ENCODE measurements at regions not wholly inside any gene's neighbourhood (a gene's known extent, or its start where the extent isn't known, plus 50 kb on each side); places are given as distances from the start of the nearest gene placed in this dataset.

DNA sequence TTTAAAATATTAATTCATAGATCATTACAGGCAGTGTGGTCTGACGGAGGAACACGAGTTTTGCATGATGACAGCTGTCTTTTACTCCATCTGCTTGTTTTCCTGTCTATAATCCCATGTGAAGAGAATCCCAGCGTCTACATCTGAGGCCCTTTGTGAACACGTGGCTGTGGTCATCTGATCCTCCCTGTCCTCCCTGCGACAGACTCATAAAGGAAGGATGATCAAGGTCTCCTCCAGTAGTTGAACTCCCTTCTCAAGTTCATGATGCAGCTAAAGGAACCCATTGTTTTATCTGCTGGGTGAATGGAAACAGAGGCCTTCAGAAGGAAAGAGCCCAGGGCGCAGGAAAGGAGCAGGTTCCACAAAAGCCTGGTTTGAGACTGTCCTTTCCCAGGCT lies 435.8 kb upstream of the JARID2 start:
- DNase-seq (ENCODE audit: low spot score): no peak

DNA sequence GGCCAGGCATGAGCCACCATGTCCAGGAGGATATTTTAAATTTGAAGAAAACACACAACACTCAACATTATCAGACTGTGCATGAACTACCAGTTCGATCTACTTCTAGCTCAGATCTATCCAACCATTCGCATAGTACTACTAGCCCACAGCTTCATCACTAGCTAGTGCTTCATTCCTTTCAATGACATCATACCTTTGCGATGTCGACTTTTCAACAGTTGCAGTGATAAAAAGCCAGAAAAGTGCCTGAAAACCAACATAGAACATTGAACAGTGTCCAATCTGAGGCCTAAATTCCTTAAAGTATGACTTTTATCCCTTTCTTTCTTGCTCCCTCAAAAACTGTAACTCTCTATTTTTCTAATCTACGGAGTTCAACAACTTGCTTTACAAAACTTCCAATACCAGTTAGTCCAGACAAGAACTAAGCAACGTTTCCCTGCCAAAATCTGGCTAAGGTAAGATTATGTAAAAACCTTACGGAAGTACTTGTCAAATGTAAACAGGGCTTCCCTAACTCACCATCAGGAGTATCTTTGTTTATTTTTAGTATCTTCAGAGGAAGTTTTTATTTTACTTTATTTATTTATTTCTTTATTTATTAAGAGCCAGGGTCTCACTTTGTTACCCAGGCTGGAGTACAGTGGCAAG lies 434.0 kb upstream of the JARID2 start:
- peak; percentile 32 for DNase-seq (ENCODE audit: low spot score)

DNA sequence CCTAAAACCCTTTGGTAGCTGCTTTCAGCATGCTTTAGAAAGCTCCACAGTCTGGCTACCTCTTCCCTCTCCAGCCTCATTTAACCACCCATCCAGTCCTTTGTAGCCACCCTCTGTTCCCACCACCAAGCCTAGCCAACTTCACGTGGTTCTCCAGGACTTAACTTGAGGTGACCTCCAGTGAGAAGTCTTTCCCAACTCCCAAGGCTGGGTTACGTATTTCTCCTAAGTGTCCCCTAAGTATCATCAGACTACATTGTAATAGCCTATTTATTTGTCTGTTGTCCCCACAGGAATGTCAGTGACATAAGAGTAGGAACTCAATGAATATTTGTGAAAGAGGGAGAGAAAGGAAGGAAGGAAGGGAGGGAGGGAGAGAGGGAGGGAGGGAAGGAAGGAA lies 431.9 kb upstream of the JARID2 start:
- DNase-seq (ENCODE audit: low spot score): no peak

- DNase-seq (ENCODE audit: low spot score): no peak
Measured at GRCh38 chr6:14816116-14816859, 429.6 kb upstream of the JARID2 start.

- no peak for DNase-seq (ENCODE audit: low spot score)
Measured at GRCh38 chr6:14817074-14817473, 428.8 kb upstream of the JARID2 start.

DNA sequence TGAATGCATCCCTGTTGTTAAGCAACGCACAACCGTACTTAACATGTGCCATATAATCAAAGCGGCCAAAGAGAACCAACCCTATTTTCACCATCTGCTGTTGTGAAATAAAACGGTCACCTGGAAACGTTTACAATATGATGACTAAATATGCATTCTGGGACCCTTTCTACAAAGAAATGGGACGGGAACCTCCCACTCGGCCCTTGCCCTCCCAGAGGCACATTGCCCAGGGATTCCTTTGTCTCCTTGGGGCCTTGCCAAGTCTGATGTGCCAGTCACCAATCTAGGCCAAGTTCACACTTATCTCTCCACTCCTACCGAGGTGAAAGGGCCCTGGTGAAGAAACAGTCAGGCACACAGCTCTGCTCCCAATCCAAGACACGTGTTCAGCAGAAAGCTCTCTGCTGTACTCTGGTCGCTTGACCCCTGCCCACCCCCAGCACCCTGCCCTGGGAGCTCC lies 427.4 kb upstream of the JARID2 start:
- DNase-seq (ENCODE audit: low spot score): no peak

GRCh38 chr6:14819001-14819400 lies 426.9 kb upstream of the JARID2 start:
- no peak for DNase-seq (ENCODE audit: low spot score)

- no peak for DNase-seq (ENCODE audit: low spot score)
Measured at GRCh38 chr6:14819840-14820420, 425.9 kb upstream of the JARID2 start.

DNA sequence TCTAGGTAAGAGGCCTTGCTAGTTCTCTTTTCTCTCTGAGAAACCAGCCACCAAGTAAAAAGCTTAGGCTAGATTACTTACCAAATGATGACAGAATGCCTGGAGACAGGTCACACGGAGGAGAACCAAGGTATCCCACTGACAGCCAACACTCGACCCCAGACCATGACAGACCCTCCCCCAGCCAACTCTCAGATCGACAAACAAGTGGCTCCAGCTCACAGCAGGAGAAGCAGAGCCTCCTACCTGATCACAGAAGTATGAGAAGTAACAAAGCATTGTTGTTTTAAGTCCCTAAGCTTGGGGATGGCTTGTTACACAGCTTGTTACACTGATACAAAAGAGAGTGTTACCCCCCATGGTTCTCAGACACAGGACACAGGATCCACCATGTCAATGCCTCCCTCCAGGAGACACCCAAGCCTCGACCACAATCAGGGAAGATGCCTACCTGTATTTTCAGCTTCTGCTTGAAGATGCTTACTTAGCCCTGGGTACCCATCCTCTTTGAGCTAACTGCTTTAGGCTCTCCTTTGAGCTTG lies 423.8 kb upstream of the JARID2 start:
- DNase-seq (ENCODE audit: low spot score): no peak

- no peak for DNase-seq (ENCODE audit: low spot score)
Measured at GRCh38 chr6:14822679-14823078, 423.2 kb upstream of the JARID2 start.

DNA sequence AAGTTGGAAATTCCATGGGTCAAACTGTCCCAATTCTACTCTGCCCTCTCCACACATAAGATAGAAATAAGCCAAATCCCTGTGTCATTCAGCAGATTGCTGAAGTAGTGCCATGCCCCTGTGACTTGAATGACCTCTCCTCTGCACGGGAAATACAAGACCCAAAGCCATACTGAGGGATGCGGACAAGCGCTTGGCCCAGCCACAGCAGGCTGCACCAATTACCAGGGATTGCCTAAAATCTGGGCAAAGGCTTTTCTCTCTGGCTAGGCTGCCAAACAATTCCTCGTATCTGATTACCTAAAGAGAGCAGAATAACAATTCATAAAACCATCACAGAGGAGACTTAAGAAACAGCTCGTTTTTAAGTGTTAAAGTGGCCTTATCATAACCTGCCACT lies 421.8 kb upstream of the JARID2 start:
- no peak for DNase-seq (ENCODE audit: low spot score)

- no peak for DNase-seq (ENCODE audit: low spot score)
Measured at GRCh38 chr6:14824484-14825275, 421.2 kb upstream of the JARID2 start.

- DNase-seq (ENCODE audit: low spot score): no peak
Measured at GRCh38 chr6:14826456-14826855, 419.4 kb upstream of the JARID2 start.

- no peak for DNase-seq (ENCODE audit: low spot score)
Measured at GRCh38 chr6:14827354-14827753, 418.5 kb upstream of the JARID2 start.

- DNase-seq (ENCODE audit: low spot score): no peak
Measured at GRCh38 chr6:14828201-14828611, 417.7 kb upstream of the JARID2 start.

- no peak for DNase-seq (ENCODE audit: low spot score)
Measured at GRCh38 chr6:14831070-14831469, 414.8 kb upstream of the JARID2 start.

- no peak for DNase-seq (ENCODE audit: low spot score)
Measured at GRCh38 chr6:14831937-14832336, 413.9 kb upstream of the JARID2 start.

DNA sequence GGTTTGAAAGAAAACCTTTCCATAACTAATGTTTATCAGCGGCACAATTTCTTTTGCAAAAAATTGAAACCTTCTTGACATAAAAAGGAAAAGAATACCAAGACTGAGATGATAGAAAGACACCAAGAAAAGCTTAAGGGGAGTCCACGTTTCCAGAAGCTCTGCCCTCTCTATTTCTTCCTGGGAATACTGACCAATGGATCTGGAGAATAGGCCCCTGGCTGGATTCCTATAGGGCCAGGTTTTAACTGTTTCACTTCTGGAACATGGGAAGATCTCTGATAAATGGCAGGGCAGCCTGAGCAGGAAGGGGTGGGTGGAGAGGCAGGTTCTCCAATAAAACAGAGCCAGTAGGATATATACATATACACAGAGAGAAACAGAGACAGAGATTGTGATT lies 413.4 kb upstream of the JARID2 start:
- DNase-seq (ENCODE audit: low spot score): no peak

GRCh38 chr6:14834851-14835530 lies 410.9 kb upstream of the JARID2 start:
- DNase-seq (ENCODE audit: low spot score): no peak

DNA sequence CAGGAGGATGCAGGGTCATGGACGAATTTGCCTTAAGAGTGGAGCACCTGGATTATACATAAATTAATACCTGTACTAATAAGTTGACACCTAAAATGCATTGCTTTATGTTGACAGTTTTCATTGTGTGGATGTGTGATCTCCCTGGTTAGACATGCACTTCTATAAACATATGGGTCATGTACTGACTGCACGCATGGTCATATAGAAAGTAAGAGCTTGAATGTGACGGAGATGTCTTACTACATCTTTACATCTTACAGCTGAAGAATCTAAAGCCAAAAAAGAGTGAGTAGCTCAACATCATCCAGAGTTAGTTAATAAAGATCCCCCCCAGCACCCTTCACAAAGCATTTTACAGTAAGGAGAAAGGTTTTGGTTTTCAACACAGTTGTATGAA lies 408.4 kb upstream of the JARID2 start:
- no peak for DNase-seq (ENCODE audit: low spot score)

DNA sequence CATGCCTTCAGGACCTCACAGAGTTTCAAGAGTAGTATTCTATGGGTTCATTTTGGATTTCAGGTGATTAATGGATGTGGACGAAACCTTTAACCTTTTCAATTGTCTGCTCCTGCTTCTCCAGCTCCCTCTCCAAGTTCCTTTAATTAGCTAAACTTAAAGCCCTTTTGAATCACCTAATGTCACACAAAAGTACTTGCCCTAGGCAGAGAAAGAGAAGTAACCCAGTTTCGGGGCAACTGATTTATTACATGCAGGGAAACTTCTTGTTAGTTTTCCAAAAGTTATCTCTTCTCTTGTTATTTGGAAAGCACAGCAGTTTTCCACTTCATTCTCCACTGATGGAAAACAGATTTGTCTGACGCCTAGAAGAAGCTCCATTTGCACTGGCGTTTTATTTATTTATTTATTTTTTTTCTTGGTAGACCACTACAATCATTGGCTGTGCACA lies 407.7 kb upstream of the JARID2 start:
- no peak for DNase-seq (ENCODE audit: low spot score)

All from AG08396 (cell line).